HG03175 (cell line): ENCODE measurements at regions not wholly inside any gene's neighbourhood (a gene's known extent, or its start where the extent isn't known, plus 50 kb on each side); places are given as distances from the start of the nearest gene placed in this dataset.

Experiments used
- ATAC-seq: cut with Tn5 transposase; IDR thresholded peaks from one replicate; pipeline ENCODE4 v1.9.1; 2021; ENCODE audit warnings: mild to moderate bottlenecking, moderate library complexity; ENCODE audit not compliant: unreplicated experiment

DNA sequence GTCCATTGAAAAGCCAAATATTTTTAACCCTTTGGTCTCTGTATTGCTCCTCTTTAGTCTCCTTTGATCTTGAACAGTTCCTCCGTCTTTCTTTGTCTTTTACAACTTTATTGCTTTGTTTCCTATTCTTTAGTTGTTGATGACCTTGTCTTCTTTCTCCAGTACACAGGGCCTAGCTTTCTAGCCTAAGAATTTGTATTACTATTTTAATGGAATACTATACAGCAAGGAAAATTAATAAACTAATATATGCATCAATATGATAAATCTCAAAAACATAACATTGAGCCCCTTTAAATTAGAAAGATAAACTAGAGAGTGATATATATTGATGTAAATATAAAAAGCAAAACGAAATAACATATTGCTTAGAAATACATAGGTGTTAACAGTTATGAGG is 88.7 kb downstream of the NR1D2 start:
- ATAC-seq: no peak

DNA sequence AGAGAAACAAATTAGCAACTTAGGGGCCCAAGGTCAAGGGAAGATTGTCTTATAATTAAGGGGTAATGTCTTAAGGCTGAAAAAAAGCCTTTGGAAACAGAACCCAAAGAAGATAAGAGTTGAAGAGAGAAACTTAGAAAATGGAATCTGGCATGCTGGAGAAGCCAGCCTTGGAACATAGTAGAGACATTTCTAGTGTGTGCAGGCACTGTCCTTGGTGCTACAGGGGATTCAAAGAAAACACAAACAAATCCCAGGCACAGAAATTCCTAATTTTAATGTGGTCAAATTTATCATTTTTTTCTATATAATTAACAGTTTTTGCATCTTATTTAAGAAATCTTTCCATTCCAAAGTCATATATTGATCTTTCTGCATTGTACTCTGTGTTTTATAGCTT is 89.4 kb downstream of the NR1D2 start:
- ATAC-seq: no peak

GRCh38 chr3:24037971-24038370 is 92.9 kb downstream of the NR1D2 start:
- no peak for ATAC-seq

DNA sequence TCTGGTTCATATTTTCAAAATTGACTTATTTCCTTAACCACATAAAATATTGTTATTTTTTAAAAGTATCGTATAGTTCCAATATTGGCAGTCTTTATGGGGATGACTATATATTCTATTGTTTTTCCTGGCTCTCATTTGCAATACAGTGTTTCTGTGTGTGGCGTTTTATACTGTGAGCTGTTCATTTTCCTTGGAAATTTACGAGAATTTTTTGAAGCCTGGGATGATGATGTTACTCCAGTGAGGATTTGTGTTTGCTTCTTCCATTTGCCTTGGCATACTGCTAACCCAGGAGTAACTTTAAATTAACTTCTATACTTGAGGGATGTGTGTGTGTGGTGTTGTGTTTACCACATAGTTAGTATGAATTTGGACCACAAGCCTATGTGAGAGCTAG is 95.2 kb downstream of the NR1D2 start:
- no peak for ATAC-seq

DNA sequence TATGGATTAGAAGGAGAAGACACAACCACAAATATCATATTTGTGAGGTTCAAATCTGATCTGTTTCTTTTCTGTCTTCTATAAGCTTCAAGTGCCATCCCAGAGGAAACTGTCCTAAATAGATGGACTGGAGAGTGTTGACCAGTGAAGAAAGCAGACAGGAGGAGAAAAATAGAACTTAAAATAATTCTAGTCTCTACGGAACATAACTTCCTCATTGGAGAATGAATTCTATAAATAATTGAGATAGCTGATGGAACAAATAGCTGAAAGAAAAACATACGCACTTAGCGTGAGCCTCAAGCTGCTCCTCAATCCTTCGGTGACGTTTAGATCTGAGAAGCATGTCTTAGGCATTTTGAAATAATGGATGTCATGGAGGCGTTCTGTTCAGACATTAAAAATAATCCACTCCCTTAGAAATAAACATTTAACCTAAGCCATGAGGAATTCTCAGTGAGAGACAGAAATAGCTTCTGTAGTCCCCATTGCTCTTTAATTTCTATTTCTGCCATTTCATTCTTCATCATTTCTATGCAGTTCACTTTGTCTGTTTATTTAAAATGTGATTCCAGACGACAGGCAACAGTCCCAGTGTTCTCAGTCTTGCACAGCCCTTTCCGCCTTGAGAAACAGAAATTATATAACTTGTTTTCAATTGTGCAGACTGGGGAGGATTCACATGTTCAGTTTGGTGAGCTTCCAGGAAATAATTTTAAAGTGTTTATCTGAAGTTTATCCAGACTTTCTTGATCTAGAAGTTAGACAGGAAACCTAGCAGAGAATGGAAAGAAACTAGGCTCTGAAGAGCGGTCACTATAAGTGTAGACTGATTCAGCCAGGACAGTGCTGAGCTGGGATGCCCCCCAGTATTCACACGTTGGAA is 97.3 kb downstream of the NR1D2 start:
- ATAC-seq: no peak

- no peak for ATAC-seq
Measured at GRCh38 chr3:24043168-24043567, 98.1 kb downstream of the NR1D2 start.

DNA sequence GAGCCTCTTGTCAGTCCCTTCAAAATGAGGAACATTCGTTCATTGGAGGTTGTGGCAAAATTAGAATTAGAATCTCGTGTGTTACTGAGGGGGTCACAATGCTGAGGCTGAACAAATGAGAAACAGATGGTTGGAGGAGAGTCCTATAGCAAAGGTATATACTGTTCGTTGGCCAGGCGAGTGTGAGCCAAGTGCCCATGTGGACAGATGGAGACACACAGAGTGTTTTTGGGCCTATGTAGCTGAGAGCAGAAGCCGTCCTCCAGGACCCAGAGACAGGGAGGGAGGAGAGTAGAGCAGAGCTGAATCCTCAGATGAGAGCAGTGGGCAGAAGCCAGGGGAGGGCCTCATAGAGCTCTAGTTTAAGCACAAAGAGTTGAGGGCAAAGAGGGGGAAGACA is 98.9 kb downstream of the NR1D2 start:
- no peak for ATAC-seq

DNA sequence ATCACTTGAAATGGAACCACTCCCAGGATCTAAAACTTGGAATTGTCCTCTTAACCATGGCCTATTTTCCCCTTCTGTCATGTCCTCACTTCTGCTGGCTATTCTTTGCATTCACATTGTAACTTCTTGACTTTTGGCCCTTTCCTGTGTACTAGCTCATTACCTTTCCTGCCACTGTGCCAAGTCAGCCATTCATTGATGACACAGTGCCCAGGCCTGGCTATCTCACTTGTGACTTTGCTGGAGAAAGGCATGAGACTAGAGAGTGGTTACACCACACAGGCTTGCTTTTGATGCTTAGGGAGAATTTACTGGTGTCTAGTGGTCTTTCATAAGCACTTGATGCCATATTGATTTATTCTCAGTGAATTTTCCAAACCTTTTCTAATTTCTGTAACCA is 101.1 kb downstream of the NR1D2 start:
- ATAC-seq: no peak

DNA sequence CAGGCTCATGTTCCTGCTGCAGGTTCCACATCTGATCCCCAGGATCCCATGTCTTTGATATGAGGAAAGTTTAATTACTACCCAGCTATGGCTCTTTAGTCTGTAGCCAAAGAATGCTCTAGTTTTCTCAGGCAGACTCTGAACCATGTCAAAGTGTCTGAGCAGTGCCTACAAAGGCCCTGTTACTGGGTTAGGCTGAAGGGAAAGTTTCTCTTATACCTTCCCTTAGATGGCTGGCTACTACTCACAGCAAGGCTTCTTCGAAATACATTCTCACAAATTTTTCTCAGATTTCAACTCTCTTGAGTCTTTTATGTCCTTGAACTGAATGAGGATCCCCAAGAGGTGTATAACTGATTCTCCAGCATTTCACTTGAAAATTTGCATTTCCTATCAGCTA is 102.4 kb downstream of the NR1D2 start:
- peak; percentile 17 for ATAC-seq

- no peak for ATAC-seq
Measured at GRCh38 chr3:24048843-24049242, 103.8 kb downstream of the NR1D2 start.

GRCh38 chr3:24052446-24052845 is 107.4 kb downstream of the NR1D2 start:
- ATAC-seq: no peak

DNA sequence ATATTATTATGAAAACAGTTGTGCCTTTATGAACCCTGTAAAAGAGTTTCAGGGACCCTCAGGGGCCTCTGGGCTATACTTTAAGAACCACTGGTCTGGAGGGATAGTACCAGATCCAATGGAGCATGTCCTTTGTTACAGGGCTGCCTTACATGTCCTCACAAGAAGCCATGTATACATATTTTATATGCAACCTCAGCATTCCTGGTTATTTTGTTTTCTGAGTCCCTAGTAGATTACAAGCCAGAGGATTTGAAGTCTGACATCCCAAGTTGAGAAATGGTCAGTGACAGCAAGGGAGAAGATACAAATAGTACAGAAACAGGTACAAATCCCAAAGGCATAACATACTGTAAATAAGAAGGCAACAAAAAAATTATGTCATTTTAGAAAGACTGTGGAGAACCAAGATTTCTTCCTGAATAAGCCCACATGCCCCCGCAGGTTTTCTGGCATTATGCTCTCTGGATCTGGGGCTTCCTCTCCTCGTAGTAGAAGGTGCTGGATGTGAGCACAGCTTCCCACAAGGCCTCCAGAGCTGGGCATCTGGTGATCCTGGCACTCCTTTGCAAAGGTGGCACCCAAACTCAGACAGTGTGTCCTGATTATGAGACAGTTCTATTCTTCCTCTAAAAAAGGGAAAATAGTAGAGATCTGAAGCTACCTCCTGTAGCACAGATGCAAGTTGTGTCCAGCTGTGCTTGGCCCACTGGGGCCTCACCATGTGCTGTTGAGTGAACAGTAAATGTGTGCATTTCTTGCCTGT is 114.0 kb downstream of the NR1D2 start:
- ATAC-seq: no peak

DNA sequence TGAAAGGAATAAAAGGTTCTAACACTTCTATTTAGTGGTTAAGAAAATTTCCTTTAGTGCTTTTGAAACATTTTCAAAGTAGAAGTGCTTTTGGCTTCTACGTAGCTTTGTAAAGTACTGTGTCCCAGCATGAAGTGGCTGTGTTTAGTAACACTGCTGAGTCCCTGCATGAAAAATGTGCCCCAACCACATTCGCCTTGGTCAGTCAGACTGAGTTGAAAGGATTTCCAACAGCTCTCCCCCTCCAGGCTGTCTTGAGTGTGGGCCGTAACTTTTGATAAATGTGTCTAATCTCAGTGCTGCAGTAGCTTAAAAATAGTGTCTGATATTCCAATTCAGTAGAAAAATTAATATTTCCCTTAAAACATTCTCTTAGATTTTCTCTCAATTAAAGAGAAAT is 115.0 kb downstream of the NR1D2 start:
- ATAC-seq: no peak

GRCh38 chr3:24062916-24063315 is 117.8 kb downstream of the NR1D2 start:
- no peak for ATAC-seq
